ENCODE measurements at regions not wholly inside any gene's neighbourhood (a gene's known extent, or its start where the extent isn't known, plus 50 kb on each side); places are given as distances from the start of the nearest gene placed in this dataset.
A peak's percentile ranks its signal among the peaks of the same experiment; 100 is the strongest.

- DNase-seq (ENCODE audit: low read depth) = no peak
Observed at GRCh38 chrX:45889471-45889870, 655.8 kb downstream of the ZNF674 start.

DNA sequence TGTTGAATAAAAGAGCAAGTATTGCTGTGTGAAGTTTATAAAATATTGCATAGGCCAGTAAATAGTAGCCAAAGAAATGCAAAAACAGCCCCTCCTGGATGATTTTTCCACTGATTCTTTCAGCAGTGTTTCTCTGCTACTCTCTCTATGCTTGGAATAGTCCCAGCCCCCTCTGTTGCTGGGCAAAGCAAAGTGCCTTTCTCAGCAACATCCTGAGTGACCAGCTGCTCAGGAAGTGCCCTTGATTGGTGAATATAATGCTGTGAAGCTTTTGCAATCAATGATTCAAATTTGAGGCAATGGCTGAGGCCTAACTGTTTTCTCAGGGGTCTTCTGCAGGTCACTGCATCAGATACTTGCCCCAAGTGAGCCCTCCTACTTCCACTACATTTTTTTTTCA is 656.7 kb downstream of the ZNF674 start:
- peak; percentile 21 for DNase-seq (ENCODE audit: low read depth)

- no peak for DNase-seq (ENCODE audit: low read depth)
Observed at GRCh38 chrX:45885931-45886330, 659.3 kb downstream of the ZNF674 start.

- no peak for DNase-seq (ENCODE audit: low read depth)
Observed at GRCh38 chrX:45879512-45879911, 665.7 kb downstream of the ZNF674 start.

DNA sequence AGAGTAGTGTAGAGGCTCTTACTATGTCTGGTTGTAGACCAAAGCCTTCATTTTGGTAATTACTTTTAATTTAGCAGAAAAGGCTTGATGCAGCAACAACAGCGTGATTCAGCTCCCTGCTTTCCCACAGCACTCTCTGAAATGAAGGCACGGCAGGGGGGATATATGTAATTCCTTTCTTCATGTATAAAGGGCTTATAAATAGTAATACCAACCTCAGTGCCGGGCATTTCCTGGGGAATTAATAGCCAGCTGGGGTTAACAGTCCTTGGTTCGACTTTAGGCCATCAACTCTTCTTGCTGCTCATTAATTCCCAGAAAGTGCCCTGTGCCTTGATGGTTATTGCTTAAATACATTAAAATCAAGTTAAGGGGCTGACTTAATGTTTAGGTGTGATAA is 669.0 kb downstream of the ZNF674 start:
- DNase-seq (ENCODE audit: low read depth) = no peak

GRCh38 chrX:45873781-45874180 is 671.4 kb downstream of the ZNF674 start:
- DNase-seq (ENCODE audit: low read depth) = no peak

DNA sequence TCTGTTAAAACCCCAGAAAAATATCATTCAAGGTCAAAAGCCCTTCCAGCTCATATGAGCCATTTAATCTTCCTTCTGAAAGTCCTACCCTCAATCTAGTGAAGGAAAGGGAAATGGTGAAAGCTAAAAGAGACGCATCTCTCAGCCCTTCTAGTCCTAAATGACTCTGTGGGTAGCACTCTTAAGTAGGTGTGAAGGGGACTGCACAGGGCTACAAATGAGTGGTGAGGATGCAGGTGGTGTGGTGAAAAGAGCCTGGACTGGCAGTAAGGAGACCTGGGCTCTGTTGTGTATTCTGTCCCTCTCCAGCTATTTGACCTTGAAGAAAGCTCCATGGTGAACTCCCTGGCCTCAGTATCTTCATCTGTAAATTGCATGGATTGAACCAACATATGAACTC is 671.8 kb upstream of the DIPK2B start:
- DNase-seq (ENCODE audit: low read depth) = no peak

- DNase-seq (ENCODE audit: low read depth) = no peak
Observed at GRCh38 chrX:45868425-45868824, 667.7 kb upstream of the DIPK2B start.

- DNase-seq (ENCODE audit: low read depth) = no peak
Observed at GRCh38 chrX:45862801-45863200, 662.1 kb upstream of the DIPK2B start.

DNA sequence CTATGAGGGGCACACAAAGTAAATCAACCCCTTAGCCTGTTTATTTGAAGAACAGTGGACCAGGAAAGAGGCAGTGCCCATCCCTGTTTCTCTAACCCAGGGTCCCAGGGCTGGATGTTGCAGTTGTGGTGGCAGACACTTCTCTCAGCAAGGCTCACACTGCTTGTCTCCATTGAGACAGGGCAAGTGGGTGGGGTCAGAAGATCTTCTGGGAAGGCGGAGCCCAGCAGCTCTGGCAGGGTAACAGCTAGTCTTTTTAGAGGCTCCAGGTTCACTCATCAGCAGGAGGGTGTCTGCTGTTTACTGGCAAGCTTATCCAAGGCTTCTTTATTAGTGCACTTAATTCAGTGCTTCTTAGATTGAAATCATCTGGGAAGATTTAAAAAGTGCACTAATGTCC is 659.8 kb upstream of the DIPK2B start:
- no peak for DNase-seq (ENCODE audit: low read depth)

DNA sequence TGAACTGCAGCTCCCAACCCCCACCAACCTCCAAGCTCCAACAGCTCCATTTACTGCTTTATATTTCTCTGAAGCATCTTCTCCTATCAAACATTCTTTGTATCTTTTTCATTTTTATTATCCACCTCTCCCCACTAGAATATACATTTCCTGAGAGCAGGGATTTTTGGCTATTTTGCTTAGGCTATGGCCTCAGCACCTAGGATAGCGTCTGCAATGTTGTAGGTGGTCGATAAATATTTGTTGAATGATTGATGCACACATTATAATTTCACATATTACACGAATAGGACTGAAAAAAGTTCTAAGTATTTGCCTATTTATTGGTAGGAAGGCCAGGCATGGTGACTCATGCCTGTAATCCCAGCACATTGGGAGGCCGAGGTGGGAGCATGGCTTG is 658.7 kb upstream of the DIPK2B start:
- DNase-seq (ENCODE audit: low read depth) = no peak

DNA sequence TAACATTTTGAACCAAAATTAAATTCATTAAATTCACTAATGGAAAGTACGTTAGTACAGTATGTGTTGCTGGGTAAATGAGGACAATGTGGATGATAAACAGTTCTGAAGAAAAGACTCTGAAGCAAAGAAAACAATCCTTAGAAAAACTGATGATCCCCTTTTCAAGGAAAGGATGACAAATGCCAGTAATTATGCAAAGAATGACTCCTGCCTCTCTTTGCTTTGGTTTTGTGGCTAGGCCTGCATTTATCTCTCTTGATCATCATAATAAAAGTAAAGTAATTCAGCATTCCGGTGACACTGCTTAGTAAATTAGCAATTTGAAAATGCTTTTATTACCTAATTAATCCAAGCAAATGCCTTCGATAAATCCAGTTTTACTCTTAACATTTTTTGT is 652.2 kb upstream of the DIPK2B start:
- peak; percentile 17 for DNase-seq (ENCODE audit: low read depth)

GRCh38 chrX:45851434-45851991 is 650.8 kb upstream of the DIPK2B start:
- DNase-seq (ENCODE audit: low read depth) = peak; percentile 31

GRCh38 chrX:45850775-45851433 is 650.2 kb upstream of the DIPK2B start:
- DNase-seq (ENCODE audit: low read depth) = peak; percentile 52

DNA sequence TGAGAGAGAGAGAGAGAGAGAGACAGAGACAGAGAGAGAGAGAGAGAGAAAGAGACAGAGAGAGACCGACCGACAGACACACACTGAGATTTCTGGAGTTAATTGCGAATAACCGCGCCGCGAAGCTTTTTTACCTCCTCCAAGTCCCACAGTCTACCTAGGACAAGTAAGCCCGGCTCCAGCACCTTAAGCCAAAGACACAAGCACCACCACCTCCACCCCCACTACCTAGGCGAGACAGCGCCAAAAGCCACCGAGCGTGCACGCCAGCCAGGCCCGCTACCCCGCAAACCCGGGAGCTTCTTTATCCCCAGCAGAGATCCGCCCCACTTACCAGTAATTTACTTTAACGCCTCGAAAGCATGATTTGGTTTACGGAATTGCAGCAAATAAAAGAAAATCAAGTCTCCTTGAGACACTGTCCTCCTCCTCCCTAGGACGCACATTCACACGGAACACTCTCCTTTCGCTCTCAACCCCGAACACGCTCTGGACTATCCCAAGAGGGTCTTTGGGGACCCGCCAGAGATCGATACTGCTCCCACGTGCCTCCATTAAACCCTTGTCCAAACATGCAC is 649.6 kb upstream of the DIPK2B start:
- DNase-seq (ENCODE audit: low read depth) = no peak

DNA sequence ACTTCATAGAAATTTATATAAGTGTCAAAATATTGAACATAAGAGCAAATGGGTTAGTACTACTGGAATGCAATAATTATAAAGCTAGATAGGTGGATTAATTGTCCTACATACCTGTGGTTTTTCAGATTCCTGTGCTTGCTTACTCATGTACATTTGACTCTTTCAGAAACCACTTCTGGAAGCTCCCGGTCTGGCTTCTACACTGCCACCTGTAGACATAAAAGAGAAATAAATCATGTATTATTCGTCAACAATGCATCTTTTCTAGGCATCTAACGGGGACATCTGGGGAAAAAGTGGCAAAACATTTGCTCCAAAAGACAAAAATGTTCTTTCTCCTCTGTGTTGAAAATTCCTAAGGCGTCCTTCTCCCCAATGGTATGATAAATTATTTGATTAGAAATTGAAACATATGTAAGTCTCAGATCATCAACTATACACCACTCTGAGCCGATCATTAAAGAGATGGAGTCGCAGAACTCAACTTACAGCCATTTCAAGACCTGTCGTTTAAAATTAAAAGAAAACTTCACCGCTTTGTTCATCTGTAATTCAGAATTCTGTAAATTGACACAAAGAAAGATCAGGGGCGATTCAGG is 648.7 kb upstream of the DIPK2B start:
- peak; percentile 65 for DNase-seq (ENCODE audit: low read depth)

- DNase-seq (ENCODE audit: low read depth) = no peak
Observed at GRCh38 chrX:45847961-45848360, 647.3 kb upstream of the DIPK2B start.

DNA sequence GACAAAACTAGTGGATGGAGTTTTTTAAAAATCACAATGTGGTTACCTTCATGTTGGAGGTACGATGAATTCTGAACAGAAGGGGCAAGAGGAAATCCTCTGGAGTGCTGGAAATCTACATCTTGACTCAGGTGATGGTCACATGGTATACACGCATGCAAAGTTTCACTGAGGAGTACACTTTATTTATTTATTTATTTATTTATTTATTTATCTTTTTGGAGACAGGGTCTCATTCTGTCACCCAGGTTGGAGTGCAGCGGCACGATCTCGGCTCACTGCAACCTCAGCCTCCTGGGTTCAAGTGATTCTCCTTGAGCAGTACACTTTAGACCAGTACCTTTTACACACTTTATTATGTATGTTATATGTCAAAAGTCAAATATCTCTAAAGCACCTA is 645.7 kb upstream of the DIPK2B start:
- no peak for DNase-seq (ENCODE audit: low read depth)

DNA sequence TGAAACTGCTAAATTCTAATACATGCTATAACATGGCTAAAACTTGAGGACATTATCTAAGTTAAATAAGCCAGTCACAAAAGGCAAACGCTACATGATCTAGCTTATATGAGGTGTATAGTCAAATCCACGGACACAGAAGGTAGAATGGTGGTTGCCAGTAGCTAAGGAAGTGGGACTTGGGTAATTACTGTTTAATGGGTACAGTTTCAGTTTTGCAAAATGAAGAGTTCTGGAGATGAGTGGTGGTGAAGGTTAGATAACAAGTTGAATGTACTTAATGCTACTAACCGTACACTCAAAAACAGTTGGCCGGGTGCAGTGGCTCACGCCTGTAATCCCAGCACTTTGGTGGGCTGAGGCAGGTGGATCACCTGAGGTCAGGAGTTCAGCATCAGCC is 644.5 kb upstream of the DIPK2B start:
- no peak for DNase-seq (ENCODE audit: low read depth)

GRCh38 chrX:45843518-45843917 is 642.8 kb upstream of the DIPK2B start:
- DNase-seq (ENCODE audit: low read depth) = no peak

- no peak for DNase-seq (ENCODE audit: low read depth)
Observed at GRCh38 chrX:45842926-45843315, 642.2 kb upstream of the DIPK2B start.

GRCh38 chrX:45842207-45842925 is 641.7 kb upstream of the DIPK2B start:
- peak; percentile 16 for DNase-seq (ENCODE audit: low read depth)
